Inflammatory macrophage (primary cell): ENCODE measurements at regions not wholly inside any gene's neighbourhood (a gene's known extent, or its start where the extent isn't known, plus 50 kb on each side); places are given as distances from the start of the nearest gene placed in this dataset.
"Not testable (repeated sequence)": the region's sequence is repeated elsewhere in the genome, so short reads cannot be mapped to it uniquely, and the experiment has no call there.

Experiments used
- DNase-seq, 2 donors: peaks; one replicate each; pipeline ENCODE4 v3.0.0-alpha.2; 2020 to 2022

DNA sequence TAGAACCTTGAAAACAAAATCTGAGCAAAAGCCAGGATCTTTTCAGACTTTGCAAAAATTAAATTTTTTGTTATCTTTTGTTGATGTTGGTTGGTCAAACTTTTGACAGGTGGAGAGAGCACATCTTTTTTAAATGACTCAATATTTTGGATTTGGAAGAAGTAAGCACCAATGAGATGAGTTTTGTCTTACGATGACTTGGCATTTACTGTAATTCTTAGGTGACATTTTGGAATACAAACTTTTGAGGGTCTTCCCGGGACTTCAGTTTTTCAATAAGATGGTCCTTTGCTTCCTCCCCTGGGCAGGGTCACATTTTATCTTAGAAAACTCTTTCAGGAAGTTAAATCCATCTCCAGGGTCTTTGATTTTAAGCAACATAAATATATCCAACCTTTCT lies 423.9 kb downstream of the HS3ST3B1 start:
- DNase-seq: no peak

DNA sequence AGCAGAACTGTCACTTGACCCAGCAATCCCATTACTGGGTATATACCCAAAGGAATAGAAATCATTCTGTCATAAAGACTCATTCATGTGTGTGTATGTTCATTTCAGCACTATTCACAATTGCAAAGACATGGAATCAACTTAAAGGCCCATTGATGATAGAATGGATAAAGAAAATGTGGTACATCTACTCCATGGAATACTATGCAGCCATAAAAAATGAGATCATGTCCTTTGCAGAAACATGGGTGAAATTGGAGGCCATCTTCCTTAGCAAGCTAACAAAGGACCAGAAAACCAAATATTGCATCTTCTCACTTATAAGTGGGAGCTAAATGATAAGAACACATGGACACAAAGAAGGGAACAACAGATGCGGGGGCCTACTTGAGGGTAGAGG lies 422.5 kb downstream of the HS3ST3B1 start:
- DNase-seq: not testable (repeated sequence)

DNA sequence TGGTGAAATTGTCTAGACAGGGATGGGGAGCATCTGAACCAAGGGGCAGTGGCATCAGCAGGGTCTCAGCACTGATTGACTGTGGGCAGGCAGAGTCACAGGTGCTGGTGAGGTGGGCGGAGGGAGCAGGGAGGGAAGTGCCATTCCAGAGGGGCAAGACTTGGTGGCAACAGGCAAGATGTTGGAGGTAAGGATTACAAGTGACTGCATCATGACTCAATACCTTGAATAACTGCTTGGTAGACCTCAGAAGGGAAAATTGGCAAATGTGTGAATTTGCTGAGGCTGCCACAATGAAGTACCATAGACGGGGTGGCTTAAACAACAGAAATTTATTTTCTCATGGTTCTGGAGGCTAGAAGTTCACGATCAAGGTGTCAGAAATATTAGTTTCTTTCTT lies 419.1 kb downstream of the HS3ST3B1 start:
- no peak for DNase-seq

DNA sequence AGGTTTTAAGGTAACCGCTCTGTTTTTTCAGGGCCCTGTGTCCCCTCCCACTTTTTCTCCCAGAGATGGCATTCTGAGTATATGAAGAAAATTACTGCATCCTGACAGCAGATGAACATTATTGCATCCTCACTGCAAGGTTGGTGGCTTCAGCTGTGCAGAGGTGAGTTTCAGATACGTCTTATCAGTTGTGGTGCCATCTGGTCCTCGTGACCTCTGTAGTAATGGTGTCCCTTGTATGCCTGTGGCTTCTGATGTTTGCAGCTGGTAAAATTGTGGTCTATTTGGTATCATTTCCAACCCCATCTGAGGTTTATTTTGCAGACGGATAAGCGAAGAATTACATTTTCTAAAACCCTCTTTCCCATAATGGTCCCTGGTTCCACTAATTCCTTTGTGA lies 417.0 kb downstream of the HS3ST3B1 start:
- no peak for DNase-seq

DNA sequence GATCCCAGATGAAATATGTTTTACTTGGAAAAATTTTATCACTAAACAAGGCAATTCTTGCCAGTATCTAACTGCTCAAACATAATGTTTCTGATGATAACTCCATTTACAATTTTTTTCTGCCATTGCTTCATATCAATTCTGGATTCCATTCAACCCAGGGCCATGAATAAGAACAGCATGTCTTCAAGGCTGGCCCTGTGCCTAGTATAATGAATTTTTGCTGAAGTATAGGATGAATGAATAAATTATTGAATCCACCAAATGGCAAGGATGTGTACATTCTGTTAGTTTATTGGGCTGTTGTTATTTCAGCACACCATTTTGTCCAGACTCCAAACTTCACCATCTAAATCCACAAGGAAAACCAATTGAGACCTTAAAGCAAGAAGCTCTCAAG lies 414.7 kb downstream of the HS3ST3B1 start:
- DNase-seq: no peak

DNA sequence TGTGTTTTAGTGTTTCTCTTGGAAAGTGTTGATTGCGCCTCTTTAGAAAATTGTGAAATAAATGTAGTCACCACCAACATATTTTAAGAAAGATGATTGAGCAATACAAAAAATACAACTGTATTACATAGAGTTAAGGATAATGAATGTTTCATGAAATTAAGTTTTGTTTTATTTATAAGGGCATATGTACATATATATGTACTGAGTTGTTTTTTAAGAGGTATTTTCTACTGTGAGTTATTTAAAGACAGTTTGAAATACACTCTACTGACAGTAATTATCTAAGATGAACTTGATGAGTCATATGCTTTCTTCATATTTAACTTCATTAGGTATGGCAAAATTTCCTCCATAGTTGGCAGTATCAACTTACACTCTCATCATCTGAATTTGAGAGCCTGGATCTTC lies 411.7 kb downstream of the HS3ST3B1 start:
- DNase-seq: peak; percentile 13 to 67

DNA sequence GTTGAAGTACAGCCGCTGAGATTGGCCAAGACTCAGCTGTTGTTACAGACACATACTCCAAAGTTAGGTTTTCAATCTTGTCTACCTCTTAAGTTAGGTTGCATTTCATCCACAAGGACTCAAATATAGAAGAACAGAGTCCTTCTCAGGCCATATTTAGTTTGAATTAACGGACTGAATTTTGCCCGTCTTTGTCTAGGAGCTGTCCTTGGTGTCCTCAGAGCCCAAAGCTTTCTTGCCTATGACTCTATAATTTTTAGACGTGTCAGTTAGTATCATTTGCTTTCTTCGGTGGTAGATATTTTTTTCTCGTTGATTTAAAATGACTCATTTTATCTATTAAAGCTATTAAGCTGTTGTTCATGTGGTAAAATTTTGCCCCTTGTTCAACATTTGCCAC lies 403.2 kb downstream of the HS3ST3B1 start:
- DNase-seq: no peak

DNA sequence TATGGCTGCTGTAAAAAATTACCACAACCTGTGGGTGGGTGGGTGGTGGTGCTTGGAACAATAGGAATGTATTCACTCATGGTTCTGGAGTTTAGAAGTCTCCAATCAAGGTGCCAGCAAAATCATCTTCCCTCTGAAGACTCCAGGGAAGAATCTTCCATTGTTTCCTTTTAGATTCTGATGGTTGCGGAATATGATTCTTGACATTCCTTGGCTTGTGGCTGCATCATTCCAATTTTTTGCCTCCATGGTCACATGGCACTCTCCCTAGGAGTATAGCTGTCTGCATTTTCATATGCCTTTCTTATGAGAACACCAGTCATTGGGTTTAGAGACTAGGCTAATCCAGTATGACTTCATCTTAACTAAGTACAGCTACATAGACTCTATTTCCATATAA lies 401.0 kb downstream of the HS3ST3B1 start:
- no peak for DNase-seq

DNA sequence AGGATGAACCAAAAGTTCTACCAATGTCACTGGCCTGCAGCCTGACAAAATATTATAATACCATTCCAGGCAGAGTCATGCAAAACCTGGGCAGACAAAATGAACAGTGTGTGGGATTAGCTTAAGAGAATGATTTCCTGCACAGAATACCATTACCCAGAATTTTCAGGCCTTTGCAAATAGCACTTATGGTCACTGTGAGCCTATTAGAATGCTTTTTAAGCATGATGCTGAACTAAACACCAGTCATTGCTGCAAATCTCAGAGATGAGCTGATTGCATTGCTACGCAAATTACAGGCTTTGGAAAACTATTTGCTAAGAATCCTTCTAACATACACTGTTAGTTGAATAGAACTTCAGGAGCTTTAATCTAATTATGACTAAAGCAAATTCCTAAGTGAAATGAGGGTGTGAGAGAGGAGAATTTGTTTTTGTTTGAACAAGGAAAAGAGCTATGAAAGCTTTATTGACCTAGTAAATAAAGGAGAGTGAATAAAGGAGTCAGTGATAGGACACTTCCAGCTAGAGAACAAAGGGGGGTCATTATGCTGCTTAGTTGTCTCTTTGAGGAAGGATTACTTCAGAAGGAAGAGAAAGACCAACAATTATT lies 398.8 kb downstream of the HS3ST3B1 start:
- DNase-seq: no peak

DNA sequence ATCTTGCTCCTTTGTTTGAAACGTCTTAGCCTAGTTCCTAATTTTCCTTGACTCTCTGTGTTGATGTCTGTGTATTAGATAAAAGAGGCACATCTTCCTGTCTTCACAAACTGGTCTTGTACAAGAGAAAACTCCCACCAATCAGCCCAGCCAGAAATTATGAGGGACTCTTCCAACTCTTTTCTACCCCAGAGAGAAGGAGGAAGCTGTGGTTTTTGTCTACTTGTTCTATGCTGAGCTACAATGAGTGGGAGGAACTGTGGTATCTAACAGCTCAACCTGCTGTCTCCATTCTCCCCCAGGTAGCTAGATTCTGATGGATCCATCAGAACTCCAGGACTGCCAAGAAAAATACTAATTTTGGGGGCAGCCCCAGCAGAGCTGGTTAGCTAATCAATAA lies 392.5 kb downstream of the HS3ST3B1 start:
- DNase-seq: peak; percentile 68 to 71

DNA sequence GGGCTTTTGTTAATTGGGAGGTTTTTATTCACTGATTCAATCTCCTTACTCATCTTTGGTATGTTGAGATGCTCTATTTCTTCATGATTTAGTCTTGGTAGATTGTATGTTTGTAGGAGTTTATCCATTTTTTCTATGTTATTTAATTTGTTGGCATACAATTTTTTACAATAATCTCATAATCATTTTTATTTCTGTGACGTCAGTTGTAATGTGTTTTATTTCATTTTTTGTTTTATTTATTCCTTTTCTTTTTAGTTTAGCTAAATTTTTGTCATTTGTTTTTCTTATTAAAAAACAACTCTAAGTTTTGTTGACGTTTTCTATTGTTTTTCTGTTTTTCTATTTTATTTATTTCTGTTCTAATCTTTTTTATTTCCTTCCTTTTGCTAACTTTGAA lies 389.8 kb downstream of the HS3ST3B1 start:
- no peak for DNase-seq

DNA sequence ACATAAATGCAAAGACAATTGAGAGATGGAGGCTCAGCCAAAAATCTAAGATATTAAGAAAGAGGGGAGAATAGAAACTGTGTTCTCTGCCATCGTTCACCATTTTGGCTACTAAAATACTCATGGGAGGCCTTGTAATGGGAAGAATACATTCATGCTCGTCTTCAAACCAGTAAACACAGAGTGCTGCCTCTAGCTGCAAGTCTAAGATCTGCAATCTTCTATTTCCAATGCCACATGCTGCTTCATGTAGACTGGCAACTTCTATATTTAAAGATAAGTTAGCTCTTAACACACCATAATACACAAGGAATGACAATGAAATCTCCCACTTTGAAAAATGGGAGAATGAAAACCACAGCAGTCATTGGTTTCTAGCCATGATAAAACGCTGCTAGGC lies 387.3 kb downstream of the HS3ST3B1 start:
- no peak for DNase-seq

DNA sequence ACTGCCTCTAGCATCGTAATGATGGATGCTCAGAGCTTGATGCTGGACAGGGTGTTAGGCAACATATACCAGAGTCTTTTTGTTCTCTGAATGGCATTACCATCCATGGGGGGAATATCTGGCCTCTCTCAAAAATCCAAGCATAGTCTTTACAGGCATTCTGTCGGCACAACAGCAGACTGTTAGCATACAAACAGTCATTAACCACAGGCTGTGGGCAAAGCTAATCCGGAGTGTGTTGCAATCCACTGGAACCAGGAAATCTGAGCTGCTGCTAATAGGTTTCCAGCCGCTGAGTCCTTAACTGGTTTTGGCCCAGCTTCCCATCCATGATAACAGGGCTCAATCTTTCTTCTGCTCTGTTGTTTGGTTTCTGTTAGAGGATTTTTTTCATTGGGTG lies 371.9 kb downstream of the HS3ST3B1 start:
- DNase-seq: peak; percentile 68 to 70

DNA sequence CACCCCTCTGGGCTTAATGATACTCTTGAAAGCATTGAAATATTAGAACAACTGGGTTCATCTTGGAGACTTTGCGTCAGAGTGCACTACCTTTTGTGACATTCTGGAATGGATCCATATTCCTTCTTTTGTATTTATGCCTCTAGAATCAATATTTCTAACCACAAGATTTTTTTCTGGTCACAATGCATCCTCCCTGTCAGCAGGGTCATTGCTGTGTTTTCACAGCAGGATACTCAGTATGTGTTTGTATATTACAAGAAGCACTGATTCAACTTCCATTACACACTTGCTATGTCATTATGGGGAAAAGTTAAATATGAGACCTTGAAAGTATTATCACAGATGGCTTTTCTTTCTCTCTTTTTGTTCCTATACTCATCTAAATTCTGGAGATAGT lies 370.0 kb downstream of the HS3ST3B1 start:
- no peak for DNase-seq

DNA sequence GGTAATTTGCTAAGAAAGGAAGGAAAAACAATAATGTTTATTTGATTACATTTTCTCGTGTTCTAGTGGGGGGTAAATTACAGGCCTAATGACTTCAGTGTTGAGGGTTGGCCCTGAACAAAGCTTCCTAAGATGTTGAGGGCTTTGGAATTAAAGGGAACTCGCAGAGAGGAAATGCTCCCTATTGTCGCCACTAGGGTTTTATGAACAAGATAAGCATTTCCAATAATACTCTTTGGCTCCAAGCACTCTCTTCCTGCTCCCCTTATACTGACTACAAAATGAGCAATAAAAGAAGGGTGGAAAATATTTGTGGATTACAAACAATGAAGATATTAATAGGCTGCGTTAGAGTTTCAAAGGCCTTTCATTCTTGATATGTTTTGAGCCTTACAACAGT lies 363.6 kb downstream of the HS3ST3B1 start:
- no peak for DNase-seq

DNA sequence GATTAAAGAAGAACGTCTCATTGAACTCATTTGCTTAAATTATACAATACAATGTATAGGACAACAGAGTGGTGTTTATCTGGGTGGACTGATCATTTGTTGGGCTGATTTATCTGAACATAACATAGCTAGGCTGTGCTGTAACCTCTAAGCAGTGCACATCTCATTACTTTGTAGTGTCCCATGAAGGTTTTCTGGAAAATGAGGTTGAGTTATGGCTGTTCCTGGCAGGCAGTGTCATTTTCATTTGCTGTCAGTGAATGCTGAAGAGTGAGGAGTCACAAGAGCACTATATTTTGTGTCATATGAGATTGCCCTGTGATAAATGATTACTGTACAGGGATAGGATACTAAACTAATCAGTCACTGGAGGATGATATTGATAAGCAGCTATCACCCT lies 340.2 kb downstream of the HS3ST3B1 start:
- no peak for DNase-seq

DNA sequence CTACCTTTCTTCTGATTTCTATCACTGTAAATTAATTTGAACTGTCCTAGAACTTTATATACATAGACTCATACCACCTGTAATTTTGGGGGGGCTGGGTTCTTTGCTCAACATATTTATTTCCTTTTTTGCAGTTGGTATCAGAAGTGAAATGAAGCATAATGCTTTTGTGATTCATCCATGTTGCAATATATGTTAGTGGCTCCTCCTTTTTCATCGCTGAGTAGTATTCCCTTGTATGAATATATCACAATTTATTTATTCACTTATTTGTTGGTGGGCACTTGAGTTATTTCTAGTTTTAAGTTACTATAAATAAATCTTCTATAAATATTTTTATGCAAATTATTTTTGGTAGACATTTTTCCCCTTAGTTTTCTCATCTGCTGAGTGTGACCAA lies 336.4 kb downstream of the HS3ST3B1 start:
- no peak for DNase-seq

DNA sequence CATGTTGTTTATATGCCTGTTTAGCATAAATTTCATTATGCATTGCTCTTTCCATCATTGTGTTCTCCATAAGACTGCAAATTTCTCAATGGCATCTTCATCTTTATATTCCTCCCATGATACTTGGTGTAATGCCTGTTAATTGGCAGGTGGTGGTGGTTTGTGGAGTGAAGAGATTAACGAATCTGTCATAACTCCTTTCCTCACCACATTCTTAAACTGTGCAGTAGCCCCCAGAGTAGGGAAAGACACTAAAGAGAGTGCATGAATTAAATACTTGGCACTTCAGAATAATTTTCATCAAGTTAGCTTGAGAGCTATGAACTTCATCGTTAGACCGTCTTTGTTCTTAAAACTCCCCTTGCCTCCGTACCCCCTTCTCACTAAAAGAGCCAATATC lies 329.7 kb downstream of the HS3ST3B1 start:
- DNase-seq: no peak

DNA sequence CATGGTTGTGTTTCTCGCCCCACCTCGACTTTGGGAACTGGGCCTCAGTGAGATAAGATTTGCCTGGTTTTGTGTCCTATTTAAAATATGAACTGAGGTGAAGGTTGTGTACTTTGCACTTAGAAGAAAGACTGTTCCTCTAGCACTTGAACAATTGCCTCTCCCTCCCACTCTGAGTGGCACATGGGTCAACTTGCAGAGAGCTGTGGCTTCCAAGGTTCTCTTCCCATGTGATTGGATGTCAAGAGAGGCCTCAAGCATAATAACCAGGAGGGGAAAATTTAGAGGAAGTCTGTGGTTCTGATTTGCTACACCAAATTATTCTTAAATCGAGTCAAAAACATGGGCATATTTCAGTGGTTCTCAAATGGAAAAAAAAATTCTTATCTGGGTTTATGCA lies 329.2 kb downstream of the HS3ST3B1 start:
- DNase-seq: peak; percentile 27 to 71

DNA sequence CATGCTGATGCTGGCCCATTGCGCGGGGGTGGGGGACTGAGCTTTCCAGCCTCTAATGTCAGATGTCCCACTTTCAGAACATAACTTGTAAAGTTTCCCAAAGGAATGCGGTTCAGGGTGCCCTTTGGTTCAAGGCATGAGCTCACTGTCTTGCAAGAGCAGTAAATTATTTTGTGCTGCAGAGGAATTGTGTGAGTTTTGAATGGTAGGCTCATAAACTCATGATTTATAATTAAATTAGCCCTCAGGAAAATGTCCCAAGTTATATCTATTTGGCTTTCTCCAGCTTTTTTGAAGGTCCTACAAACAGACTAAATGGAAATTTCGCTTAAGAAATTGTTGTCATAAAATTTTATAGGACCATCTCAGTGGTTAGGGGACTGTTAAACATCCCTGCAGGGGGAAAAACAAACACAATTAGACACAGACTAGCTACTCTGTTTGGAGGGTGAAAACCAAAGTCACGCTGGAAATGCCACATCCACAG lies 321.8 kb downstream of the HS3ST3B1 start:
- no peak for DNase-seq

DNA sequence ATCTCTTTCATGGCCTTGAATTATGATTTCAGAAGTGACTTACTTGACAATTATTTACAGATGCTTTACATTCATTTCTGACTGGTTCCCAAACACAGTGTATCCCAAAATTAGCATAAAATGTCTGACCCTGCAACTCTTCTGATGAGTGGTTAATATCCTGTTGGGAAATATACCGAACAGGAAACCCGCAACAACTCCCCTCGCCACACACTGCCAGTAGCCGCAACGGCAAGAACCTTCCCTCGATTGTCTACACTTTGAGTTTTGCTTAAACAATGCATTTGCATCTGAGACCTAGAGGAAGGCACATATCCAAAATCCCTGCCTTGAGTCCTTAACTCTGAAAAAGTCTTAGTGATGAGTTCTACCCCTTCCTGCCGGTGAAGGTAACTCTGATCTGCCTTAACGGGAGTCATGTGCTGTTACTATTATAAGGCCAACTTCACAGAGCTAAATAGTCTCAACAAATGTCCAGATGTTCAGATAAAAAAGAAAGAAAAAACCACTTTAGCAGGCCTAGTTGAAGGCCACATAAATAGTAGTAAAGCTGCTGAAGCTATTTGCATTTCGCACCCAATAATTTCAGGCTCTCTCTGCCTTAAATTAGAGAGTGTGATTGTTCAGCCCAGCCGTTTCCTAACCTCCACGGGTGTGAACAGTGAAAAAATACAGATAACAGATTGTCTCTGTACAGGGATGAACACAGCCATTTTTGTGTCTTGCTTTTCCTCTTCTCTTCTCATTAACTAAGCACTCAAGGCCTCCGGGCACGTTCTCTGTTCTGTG lies 321.1 kb downstream of the HS3ST3B1 start:
- peak in 1 of 2 donors; percentile 10 for DNase-seq

DNA sequence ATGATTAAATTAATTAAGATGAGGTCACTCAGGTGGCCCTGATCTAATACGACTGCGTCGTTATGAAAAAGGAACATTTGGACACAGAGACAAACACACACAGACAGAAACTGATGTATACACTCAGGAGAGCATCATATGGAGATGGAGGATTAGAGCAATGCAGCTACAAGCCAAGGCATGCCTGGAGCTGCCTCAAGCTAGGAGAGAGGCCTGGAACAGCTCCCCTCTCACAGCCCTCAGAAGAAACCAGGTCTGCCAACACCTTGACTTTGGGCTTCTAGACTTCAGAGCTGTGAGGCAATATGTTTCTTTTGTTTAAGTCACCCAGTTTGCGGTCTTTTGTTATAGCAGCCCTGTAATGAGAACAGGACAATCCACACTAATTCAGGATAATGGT lies 318.9 kb downstream of the HS3ST3B1 start:
- DNase-seq: no peak

DNA sequence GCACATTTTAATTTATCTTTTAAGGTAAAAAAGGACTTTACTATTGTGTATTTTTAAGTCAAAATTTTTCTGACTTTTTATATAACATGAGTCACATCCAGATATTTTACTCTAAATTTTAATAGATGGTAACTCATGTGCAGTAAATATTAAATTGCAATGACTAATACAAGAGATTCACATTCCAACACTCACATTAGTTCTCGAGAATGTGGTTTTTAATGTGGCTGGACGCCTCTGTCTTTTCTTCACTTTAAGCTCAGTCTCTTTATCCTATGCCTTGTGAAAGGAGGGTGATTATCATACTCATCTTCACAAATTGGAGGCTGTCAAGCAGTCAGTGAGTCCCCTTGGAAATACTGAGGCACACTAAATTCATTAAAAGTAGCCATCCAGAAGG lies 315.6 kb downstream of the HS3ST3B1 start:
- no peak for DNase-seq

DNA sequence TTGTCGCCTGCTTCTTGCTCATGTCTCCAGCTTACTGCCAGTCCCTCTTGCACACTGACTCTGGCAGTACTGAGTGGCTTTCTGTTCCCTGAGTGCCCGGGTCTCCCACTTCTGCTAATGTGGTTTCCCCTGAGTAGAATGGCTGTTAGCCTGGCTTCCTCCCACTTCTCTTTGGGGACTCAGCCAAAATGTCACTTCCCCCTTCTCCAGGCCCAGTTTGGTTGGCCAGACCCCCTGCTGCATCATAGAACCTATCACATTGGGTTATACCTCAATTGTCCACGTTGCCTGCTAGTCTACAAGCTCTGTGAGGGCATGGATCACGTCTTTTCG lies 304.4 kb downstream of the HS3ST3B1 start:
- peak; percentile 91 to 94 for DNase-seq
